Fibroblast of the aortic adventitia (primary cell): ENCODE measurements at regions not wholly inside any gene's neighbourhood (a gene's known extent, or its start where the extent isn't known, plus 50 kb on each side); places are given as distances from the start of the nearest gene placed in this dataset.
A peak's percentile ranks its signal among the peaks of the same experiment; 100 is the strongest.
"Not testable (repeated sequence)": the region's sequence is repeated elsewhere in the genome, so short reads cannot be mapped to it uniquely, and the experiment has no call there.

Source experiments
- DNase-seq: peaks from one replicate; pipeline ENCODE4 v3.0.0-alpha.2; 2010; ENCODE audit warnings: low read depth
- H3K4me3 ChIP-seq: 2 replicates; pipeline ENCODE4 v1.5.1; 2011; ENCODE audit warnings: low read depth, mild to moderate bottlenecking, control low read depth, low read length, moderate library complexity
- CTCF ChIP-seq: IDR thresholded peaks from 2 replicates; pipeline ENCODE4 v1.5.1; 2011; ENCODE audit warnings: mild to moderate bottlenecking, low read length, control low read depth, inconsistent platforms; ENCODE audit not compliant: insufficient read depth

- H3K4me3 ChIP-seq = no peak overlapping the region
- no peak for TF ChIP-seq CTCF
- no peak for DNase-seq
Observed at GRCh38 chr16:87047221-87048037, 269.8 kb downstream of the C16orf95 start.

GRCh38 chr16:87048038-87048729 lies 269.0 kb downstream of the C16orf95 start:
- H3K4me3 ChIP-seq = no peak overlapping the region
- no peak for TF ChIP-seq CTCF
- no peak for DNase-seq

GRCh38 chr16:87048730-87049115 lies 268.5 kb downstream of the C16orf95 start:
- no peak for TF ChIP-seq CTCF
- no peak overlapping the region for H3K4me3 ChIP-seq
- DNase-seq = no peak

- DNase-seq, H3K4me3 ChIP-seq: not testable (repeated sequence)
Observed at GRCh38 chr16:87049216-87049615, 268.0 kb downstream of the C16orf95 start.

- no peak for DNase-seq
- TF ChIP-seq CTCF = no peak
Observed at GRCh38 chr16:87050142-87050541, 267.1 kb downstream of the C16orf95 start.

GRCh38 chr16:87051526-87052320 lies 265.5 kb downstream of the C16orf95 start:
- no peak overlapping the region for H3K4me3 ChIP-seq
- no peak for TF ChIP-seq CTCF
- DNase-seq = no peak

More at GRCh38 chr16:87050142-87050541, 267.1 kb downstream of the C16orf95 start:
- no peak overlapping the region for H3K4me3 ChIP-seq

- TF ChIP-seq CTCF = no peak
- DNase-seq = peak; percentile 72
- no peak overlapping the region for H3K4me3 ChIP-seq
Observed at GRCh38 chr16:87052506-87052905, 264.7 kb downstream of the C16orf95 start.
